ENCODE measurements at regions not wholly inside any gene's neighbourhood (a gene's known extent, or its start where the extent isn't known, plus 50 kb on each side); places are given as distances from the start of the nearest gene placed in this dataset.

DNA sequence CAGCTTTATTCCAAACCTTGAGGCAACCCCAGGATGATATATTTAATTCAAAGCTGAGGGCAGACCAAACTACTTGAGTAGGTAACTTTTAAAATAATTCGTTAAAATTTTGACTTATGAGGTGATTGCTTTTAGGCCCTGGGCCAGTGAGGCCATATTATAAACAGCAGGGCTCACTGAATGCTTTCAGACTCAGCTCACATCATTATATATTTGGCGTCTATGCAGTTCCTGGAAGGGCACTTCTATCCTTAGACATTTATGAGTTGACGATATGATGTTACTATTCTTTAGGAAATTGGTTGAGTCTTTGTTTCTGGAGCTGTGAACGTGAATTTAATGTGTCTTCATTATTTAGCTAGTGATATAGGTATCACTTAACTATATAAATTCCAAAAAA lies 400.1 kb downstream of the PDHA2 start (continued):
- TF ChIP-seq ZNF462 (CRISPR knock-in tag; IDR thresholded peaks at IDR 0.05), result no peak

DNA sequence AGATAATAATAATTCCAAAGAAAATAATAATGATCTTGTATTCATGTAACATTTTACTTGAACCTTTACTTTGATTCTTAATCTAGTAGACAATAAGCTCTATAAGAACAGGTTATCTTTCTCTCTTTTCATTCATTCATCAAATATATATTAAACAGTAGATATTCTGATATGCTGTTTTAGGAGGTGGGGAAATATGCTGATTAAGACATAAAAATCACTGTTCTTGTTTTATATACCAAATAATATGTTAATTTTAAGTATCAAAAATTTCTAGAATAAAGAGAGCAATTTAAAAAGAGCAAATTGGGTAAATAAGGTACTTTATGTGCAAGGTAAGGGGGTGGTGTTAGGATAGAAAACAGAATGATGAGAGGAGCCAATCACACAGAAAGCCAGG lies 401.9 kb downstream of the PDHA2 start:
- no peak overlapping the region for H3K4me3 ChIP-seq
- Mint-ChIP-seq H3K4me1 (no peaks in the 10 kb centered on the region), H3K9me3 (peaks cover 17% of the 10 kb centered on the region), H3K27me3 (ENCODE audit: insufficient read depth, low read depth, poor library complexity) (no peaks in the 10 kb centered on the region), H3K27ac (no peak overlapping the region), H3K4me3 (no peak overlapping the region), H3K36me3 (ENCODE audit: low read depth) (peaks cover 6% of the 10 kb centered on the region)
- no peaks in the 10 kb centered on the region for H3K9me2 ChIP-seq (ENCODE audit: insufficient read depth)
- no peaks in the 10 kb centered on the region for H3K79me2 ChIP-seq (replicated peaks; ENCODE audit: insufficient read depth)
- no peaks in the 10 kb centered on the region for H3K27me3 ChIP-seq (ENCODE audit: insufficient read depth)
- H3K36me3 ChIP-seq (ENCODE audit: insufficient read depth), result no peaks in the 10 kb centered on the region
- DNase-seq (ENCODE audit: low spot score) (no peak), ATAC-seq (no peak)
- no peaks in the 10 kb centered on the region for H3F3A ChIP-seq (replicated peaks; ENCODE audit: low read depth)
- no peaks in the 10 kb centered on the region for H4K20me1 ChIP-seq (replicated peaks; ENCODE audit: insufficient read depth)
- no peak overlapping the region for H3K4me2 ChIP-seq
- H2AFZ ChIP-seq, result no peak overlapping the region
- H3K4me1 ChIP-seq (ENCODE audit: insufficient read depth), result no peaks in the 10 kb centered on the region; the same call in 1 of the 2 replicates
- H3K27ac ChIP-seq (ENCODE audit: low read depth), result no peak overlapping the region
- TF ChIP-seq, protein P1, sequence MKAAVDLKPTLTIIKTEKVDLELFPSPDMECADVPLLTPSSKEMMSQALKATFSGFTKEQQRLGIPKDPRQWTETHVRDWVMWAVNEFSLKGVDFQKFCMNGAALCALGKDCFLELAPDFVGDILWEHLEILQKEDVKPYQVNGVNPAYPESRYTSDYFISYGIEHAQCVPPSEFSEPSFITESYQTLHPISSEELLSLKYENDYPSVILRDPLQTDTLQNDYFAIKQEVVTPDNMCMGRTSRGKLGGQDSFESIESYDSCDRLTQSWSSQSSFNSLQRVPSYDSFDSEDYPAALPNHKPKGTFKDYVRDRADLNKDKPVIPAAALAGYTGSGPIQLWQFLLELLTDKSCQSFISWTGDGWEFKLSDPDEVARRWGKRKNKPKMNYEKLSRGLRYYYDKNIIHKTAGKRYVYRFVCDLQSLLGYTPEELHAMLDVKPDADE (IDR thresholded peaks at IDR 0.05), result no peak
- TF ChIP-seq NANOG (IDR thresholded peaks at IDR 0.05; ENCODE audit: borderline replicate concordance), result no peak
- no peak for TF ChIP-seq STAT1 (IDR thresholded peaks at IDR 0.05; ENCODE audit: unreplicated experiment)
- no peak for TF ChIP-seq ZNF331 (CRISPR knock-in tag; IDR thresholded peaks at IDR 0.05; ENCODE audit: low read depth)
- no peak for TF ChIP-seq JUNB (IDR thresholded peaks at IDR 0.05; ENCODE audit: unreplicated experiment)
- TF ChIP-seq CREB1 (CRISPR knock-in tag; IDR thresholded peaks at IDR 0.05; ENCODE audit: low read depth), result no peak
- TF ChIP-seq ZNF114 (CRISPR knock-in tag; IDR thresholded peaks at IDR 0.05), result no peak
- no peak for TF ChIP-seq ZNF462 (CRISPR knock-in tag; IDR thresholded peaks at IDR 0.05)

Measured in GM23338 (cell line).